Large intestine (tissue), 3 donors: ENCODE measurements at regions not wholly inside any gene's neighbourhood (a gene's known extent, or its start where the extent isn't known, plus 50 kb on each side); places are given as distances from the start of the nearest gene placed in this dataset.

Source experiments
- DNase-seq, 2 donors: peaks; one replicate each; pipeline versions ENCODE4 v3.0.0 to v3.0.0-alpha.2; 2013
- H3K27ac ChIP-seq: one replicate; pipeline ENCODE4 v1.5.1; 2013; ENCODE audit warnings: low read length
- H3K27me3 ChIP-seq: 2 replicates; pipeline ENCODE4 v1.6.1; 2013; ENCODE audit warnings: low read length; ENCODE audit not compliant: control insufficient read depth, insufficient read depth
- H3K36me3 ChIP-seq: 2 replicates; pipeline ENCODE4 v1.6.1; 2013; ENCODE audit warnings: low read length; ENCODE audit not compliant: control insufficient read depth, insufficient read depth
- H3K4me1 ChIP-seq: one replicate; pipeline ENCODE4 v1.6.1; 2013; ENCODE audit warnings: low read length; ENCODE audit not compliant: control insufficient read depth, insufficient read depth
- H3K4me3 ChIP-seq: one replicate; pipeline ENCODE4 v1.5.1; 2013; ENCODE audit warnings: low read length
- H3K9me3 ChIP-seq: one replicate; pipeline ENCODE4 v1.6.1; 2013; ENCODE audit warnings: mild to moderate bottlenecking, low read depth, low read length, moderate library complexity; ENCODE audit not compliant: control insufficient read depth
- WGBS: methylation state at CpG from one replicate; pipeline ENCODE4 v1.1.5; 2013; ENCODE audit warnings: low lambda C conversion rate; ENCODE audit not compliant: insufficient coverage; 5-methylcytosine and 5-hydroxymethylcytosine counted together

DNA sequence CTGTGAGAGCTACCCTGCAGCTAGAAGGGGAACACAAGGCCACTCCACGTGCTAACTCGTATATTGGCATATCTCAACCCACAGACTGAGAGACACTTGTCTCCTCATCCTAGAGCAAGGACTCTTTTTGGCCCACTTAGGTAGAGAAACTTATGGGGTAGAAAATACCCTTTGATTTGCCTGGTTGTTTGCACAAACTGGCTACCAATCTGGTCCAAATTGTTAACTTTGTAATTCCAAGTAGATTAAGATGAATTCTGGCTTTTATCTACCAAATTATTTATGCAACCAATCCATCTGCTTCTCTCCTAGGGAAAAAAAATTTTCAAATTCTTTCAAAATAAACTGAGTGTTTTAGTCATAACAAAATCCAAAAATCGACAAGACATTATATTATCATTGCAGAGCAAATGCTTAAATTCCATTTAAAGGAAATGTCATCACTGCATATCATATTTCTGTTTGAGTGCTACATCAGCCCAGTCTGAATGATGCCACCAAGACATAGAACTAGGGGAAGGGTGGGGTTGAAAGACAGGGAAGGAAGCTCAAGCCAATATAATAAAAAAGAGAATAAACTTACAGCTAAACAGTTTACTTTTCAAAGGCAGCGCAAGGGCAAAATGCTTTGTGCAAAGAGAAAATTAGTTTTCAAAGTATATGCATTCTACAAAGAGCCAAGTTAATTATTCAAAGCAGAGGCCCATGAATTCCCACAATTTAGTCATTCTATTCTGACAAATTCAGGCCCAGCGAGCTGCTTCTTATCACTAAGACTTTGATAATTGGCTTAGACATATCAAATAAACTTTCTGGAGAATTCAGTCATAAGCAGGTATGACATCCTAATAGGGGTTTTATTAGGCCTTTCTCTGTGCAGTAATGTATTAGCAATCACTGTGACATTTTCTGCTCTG, 198.0 kb downstream of the CAAP1 start:
- Histone ChIP-seq H3K27ac (no peak overlapping the region), H3K4me3 (no peak overlapping the region), H3K4me1 (no peaks in the 10 kb centered on the region), H3K36me3 (no peaks in the 10 kb centered on the region), H3K27me3 (no peaks in the 10 kb centered on the region), H3K9me3 (no peaks in the 10 kb centered on the region)
- no CpG with 5 or more reads among the region's 5 CpGs for WGBS
- no peak for DNase-seq

DNA sequence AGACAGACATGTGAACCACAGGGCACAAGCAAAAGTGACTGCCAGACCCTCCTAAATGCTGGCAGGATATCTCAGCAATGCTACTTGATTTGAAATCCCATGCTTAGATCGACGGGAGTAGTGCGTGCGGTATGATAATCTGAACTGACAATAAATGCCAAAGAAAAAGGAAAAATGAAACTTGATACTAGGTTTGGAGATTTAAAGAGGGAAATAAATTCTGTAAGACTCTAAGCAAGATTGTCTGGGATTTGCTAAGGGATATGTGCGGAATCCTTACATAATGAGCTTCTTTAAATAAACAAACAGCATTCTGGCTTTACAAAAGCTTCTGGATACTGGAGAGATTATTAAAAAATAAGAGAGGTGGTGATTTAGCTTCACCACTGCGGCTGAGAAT, 203.6 kb downstream of the CAAP1 start:
- Histone ChIP-seq H3K27me3 (no peaks in the 10 kb centered on the region), H3K4me3 (no peak overlapping the region), H3K9me3 (no peaks in the 10 kb centered on the region), H3K4me1 (no peaks in the 10 kb centered on the region), H3K27ac (no peak overlapping the region), H3K36me3 (no peaks in the 10 kb centered on the region)
- WGBS: 89% methylated on average over 6 of the region's 6 CpGs
- DNase-seq: no peak

DNA sequence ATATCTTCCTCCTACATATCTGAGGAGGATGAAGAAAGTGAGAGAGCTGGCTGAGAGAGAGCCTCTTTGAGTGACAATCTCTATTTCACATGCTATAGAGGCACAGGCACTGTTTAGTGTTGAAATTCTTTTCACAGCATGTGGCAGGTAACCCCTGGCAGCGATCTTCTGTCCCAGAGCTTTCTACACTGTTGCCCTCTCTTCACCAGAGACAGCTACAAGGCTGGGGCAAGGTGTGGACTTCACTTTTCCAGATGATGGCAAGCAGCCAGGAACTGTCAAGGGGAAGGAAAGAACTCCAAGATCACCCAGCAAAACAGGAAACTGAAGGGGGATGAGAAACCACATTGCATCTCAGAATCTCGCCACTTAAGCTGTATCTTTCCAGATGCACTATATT, 205.2 kb downstream of the CAAP1 start:
- no peaks in the 10 kb centered on the region for H3K4me1 ChIP-seq
- no peak overlapping the region for H3K27ac ChIP-seq
- no peaks in the 10 kb centered on the region for H3K27me3 ChIP-seq
- WGBS: no CpG with 5 or more reads among the region's 2 CpGs
- H3K9me3 ChIP-seq: no peaks in the 10 kb centered on the region
- no peak for DNase-seq
- no peaks in the 10 kb centered on the region for H3K36me3 ChIP-seq
- H3K4me3 ChIP-seq: no peak overlapping the region

- Histone ChIP-seq H3K27ac (no peak overlapping the region), H3K9me3 (no peaks in the 10 kb centered on the region), H3K4me1 (no peaks in the 10 kb centered on the region), H3K4me3 (no peak overlapping the region), H3K36me3 (no peaks in the 10 kb centered on the region), H3K27me3 (no peaks in the 10 kb centered on the region)
- DNase-seq: no peak
- no CpG with 5 or more reads among the region's 2 CpGs for WGBS
Measured at GRCh38 chr9:26685818-26686217, 206.8 kb downstream of the CAAP1 start.

- Histone ChIP-seq H3K36me3 (no peaks in the 10 kb centered on the region), H3K27ac (no peak overlapping the region), H3K27me3 (no peaks in the 10 kb centered on the region), H3K9me3 (no peaks in the 10 kb centered on the region), H3K4me3 (no peak overlapping the region), H3K4me1 (no peaks in the 10 kb centered on the region)
- DNase-seq: no peak
- WGBS: 77% methylated on average over 2 of the region's 4 CpGs
Measured at GRCh38 chr9:26684029-26684428, 208.6 kb downstream of the CAAP1 start.

GRCh38 chr9:26682796-26683496, 209.7 kb downstream of the CAAP1 start:
- Histone ChIP-seq H3K27ac (no peak overlapping the region), H3K36me3 (no peaks in the 10 kb centered on the region), H3K4me3 (no peak overlapping the region), H3K9me3 (no peaks in the 10 kb centered on the region), H3K4me1 (no peaks in the 10 kb centered on the region), H3K27me3 (no peaks in the 10 kb centered on the region)
- no peak for DNase-seq
- no CpG with 5 or more reads among the region's 4 CpGs for whole genome bisulfite sequencing

DNA sequence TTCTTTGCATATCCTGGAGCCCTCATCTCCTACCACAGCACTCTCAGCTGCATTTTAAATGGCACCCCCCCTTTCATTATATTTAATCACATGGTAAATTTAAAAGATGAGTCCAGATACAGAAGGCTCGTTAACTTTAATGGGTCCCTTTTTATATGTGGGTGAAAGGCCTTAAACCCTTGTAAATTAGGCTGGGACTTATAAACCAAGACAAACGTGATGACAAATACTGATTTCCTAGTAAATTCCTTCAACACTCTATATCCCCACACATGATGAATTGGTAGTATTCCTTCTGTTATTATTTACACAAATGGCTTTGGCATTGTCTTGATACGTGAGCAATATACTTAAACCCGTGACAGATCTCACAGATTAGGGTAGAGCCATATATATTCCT, 210.6 kb downstream of the CAAP1 start:
- Histone ChIP-seq H3K27me3 (no peaks in the 10 kb centered on the region), H3K9me3 (no peaks in the 10 kb centered on the region), H3K36me3 (no peaks in the 10 kb centered on the region), H3K4me3 (no peak overlapping the region), H3K4me1 (no peaks in the 10 kb centered on the region), H3K27ac (no peak overlapping the region)
- DNase-seq: no peak
- 87% methylated on average over 4 of the region's 4 CpGs for WGBS

GRCh38 chr9:26677965-26678706, 214.5 kb downstream of the CAAP1 start:
- no peaks in the 10 kb centered on the region for H3K4me1 ChIP-seq
- 83% methylated on average over 1 of the region's 4 CpGs for WGBS
- no peaks in the 10 kb centered on the region for H3K36me3 ChIP-seq
- no peak for DNase-seq
- H3K9me3 ChIP-seq: no peaks in the 10 kb centered on the region
- no peak overlapping the region for H3K4me3 ChIP-seq
- H3K27ac ChIP-seq: no peak overlapping the region
- no peaks in the 10 kb centered on the region for H3K27me3 ChIP-seq

- Histone ChIP-seq H3K4me3 (no peak overlapping the region), H3K36me3 (no peaks in the 10 kb centered on the region), H3K9me3 (no peaks in the 10 kb centered on the region), H3K4me1 (no peaks in the 10 kb centered on the region), H3K27me3 (no peaks in the 10 kb centered on the region), H3K27ac (no peak overlapping the region)
- DNase-seq: no peak
- 72% methylated on average over 2 of the region's 3 CpGs for WGBS
Measured at GRCh38 chr9:26675035-26675434, 217.6 kb downstream of the CAAP1 start.

DNA sequence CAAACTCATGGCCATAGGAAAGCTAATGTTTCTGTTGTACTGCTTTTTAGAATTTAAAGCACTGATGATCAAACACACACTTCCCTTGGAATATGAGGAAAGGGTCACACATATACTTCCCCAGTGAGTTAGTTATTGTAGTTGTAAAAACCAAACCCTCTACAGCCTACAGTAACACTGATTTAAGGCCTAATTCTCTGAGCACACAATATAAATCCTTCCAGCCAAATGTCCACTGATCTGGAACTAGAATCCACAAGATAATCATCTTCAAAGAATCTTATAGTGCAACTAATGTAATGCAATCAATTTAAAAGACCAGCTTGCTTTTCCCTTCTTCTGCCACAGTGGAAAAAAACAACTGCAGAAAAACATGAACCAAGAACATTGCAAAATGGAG, 219.3 kb downstream of the CAAP1 start:
- no peak overlapping the region for H3K27ac ChIP-seq
- H3K4me1 ChIP-seq: no peaks in the 10 kb centered on the region
- DNase-seq: no peak
- no peaks in the 10 kb centered on the region for H3K9me3 ChIP-seq
- H3K27me3 ChIP-seq: no peaks in the 10 kb centered on the region
- H3K4me3 ChIP-seq: no peak overlapping the region
- H3K36me3 ChIP-seq: no peaks in the 10 kb centered on the region
